Right forelimb (tissue), 1 donor: ENCODE measurements at regions not wholly inside any gene's neighbourhood (a gene's known extent, or its start where the extent isn't known, plus 50 kb on each side); places are given as distances from the start of the nearest gene placed in this dataset.

Experiments
- DNase-seq: peaks from one replicate; pipeline ENCODE4 v3.0.0-alpha.2; 2018

GRCh38 chr1:187092104-187092503 lies 263.4 kb downstream of the PLA2G4A start:
- DNase-seq: no peak

DNA sequence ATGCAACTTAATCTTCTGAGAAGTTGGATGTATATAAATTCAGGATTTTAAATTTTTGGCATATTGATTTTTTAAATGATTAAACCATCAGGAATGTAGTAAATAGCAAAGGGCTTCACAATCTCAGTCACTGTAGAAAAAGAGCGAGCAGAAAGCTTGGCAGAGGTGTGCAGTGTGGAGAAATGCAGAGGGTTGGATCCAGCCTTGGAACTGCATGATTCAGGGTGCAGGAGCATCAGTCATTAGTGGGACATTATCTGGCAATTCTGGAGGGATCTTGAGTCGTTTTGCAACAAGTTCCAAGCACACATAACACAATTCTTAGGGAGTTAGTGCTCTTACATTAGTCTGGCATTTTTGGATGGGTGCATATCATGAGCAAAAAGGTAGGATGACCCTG lies 267.9 kb downstream of the PLA2G4A start:
- no peak for DNase-seq

DNA sequence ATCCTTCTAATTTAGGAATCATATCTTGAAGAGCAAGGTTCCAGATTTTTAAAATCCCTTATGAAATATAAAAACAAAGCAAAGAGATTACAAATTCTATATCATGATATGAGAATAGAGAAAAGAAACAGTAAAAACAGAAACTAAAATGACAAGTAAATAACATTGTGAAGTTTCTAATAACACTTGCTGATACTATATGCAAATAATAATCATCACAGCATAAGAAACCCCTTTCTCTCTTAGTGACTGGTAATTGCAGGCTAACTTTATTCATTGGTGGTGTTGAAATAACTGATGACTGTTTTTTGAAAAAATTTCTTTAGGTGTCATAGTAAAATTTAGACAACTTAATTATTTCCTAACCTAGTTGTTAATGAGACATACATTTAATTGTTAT lies 281.6 kb downstream of the PLA2G4A start:
- DNase-seq: no peak

- DNase-seq: no peak
These were observed 286.0 kb downstream of the PLA2G4A start for GRCh38 chr1:187114792-187115191.

- no peak for DNase-seq
These were observed 292.9 kb downstream of the PLA2G4A start for GRCh38 chr1:187121661-187122060.

GRCh38 chr1:187122566-187122965 lies 293.8 kb downstream of the PLA2G4A start:
- DNase-seq: no peak

DNA sequence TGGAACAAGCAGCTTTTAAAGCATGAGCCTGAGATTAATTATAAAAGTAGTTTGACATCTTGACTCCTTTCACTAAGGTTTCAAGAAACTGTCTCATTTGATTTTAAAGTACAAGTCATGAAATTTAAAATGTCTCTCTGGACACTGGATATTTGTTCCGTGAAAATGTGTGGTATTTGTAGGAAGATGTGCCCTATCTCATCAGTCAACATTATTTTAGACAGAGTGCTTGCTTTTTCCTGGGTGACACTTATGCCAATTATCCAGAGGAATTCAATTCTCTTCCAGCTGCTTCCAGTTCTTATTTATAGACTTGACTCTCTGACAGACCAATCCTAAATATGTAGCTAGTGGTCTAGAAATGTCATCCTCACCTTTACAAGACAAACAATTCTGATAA lies 300.4 kb downstream of the PLA2G4A start:
- no peak for DNase-seq

GRCh38 chr1:187143783-187144182 lies 315.0 kb downstream of the PLA2G4A start:
- DNase-seq: no peak

GRCh38 chr1:187146388-187146787 lies 317.6 kb downstream of the PLA2G4A start:
- DNase-seq: no peak

DNA sequence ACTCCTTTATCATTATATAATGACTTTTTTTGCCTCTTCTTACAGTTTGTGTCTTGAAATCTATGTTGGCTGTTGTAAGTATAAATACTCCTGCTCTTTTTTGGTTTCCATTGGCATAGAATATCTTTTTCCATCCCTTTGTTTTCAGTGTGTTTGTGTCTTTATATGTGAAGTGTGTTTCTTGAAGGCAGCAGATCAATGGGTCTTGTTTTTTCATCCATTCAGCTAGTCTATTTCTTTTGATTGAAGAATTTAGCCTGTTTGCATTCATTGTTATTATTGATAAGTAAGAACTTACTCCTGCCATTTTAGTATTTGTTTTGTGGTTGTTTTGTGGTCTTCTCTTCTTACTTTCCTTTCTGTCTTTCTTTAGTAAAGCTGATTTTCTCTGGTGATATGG lies 322.8 kb downstream of the PLA2G4A start:
- no peak for DNase-seq

GRCh38 chr1:187153047-187153446 lies 324.3 kb downstream of the PLA2G4A start:
- DNase-seq: no peak

- no peak for DNase-seq
These were observed 328.4 kb downstream of the PLA2G4A start for GRCh38 chr1:187157115-187157514.

DNA sequence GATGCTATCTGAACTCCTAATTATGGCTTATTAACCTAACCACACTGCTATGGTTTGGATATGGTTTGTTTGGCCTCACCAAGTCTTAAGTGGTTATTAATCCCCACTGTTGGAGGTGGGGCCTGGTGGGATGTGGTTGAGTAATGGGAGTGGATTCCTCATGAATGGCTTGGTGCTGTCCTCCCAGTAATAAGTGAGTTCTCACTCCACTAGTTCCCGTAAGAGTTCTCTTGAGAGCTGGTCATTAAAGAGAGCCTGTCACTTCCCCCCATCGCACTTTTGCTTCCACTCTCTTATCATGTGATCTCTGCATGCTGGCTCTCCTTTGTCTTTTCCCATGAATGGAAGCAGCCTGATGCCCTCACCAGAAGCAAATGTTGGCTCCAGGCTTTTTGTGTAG lies 328.8 kb downstream of the PLA2G4A start:
- DNase-seq: no peak

- no peak for DNase-seq
These were observed 338.8 kb downstream of the PLA2G4A start for GRCh38 chr1:187167555-187167954.

- DNase-seq: no peak
These were observed 339.5 kb downstream of the PLA2G4A start for GRCh38 chr1:187168297-187168696.

DNA sequence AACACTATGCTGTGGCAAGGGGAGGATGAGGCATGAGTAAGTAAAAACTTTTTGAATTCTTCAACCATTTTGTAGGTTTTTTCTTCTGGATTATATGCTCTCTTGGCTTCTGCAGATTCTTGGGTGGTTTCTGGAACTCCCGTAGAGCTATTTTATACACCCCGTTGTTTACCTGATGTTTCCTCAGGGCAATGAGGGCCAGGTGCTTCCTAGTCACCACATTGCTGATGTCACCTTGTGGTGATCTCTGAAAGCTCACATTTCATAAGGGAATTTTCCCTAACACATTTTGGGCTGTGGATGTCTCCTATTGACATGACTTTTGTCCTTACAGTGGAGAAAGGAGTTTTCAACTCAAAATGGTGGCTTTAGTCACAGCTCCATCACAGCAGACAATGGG lies 356.6 kb downstream of the PLA2G4A start:
- no peak for DNase-seq

DNA sequence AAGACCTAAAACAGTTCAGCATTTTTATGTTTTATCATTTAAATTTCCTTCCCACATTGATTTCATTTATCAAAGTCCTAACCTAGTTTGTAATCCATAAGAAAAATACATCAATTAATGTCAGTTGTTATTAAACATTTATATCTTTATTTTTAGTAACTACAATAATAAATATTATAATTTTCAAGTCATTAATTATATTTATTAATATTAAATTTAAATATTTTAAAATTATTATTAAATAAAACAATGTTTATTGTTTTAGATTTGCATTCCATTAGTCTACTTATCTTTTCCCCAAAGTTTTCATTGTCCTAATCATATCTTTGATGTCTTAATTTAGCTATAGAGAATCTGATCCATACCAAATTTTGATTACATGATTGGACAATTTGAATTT lies 368.9 kb downstream of the PLA2G4A start:
- DNase-seq: no peak

DNA sequence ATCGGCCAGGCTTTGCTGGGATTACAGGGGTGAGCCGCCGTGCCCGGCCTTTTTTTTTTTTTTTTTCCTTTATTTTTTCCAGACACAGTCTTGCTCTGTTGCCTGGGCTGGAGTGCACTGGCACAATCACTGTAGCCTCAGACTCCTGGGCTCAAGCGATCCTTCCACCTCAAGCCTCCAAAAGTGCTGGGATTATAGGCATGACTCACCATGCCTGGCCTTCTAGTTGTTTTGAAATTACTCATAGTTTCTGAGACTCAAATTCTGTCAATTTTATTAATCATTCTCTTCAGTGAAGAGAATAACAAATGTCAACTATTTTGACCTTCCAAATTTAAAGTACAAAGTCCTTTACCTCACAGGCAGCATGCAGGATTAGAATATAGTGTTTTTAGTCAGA lies 374.5 kb downstream of the PLA2G4A start:
- no peak for DNase-seq

GRCh38 chr1:187212377-187212776 lies 383.6 kb downstream of the PLA2G4A start:
- DNase-seq: no peak

GRCh38 chr1:187226396-187226795 lies 397.6 kb downstream of the PLA2G4A start:
- no peak for DNase-seq

GRCh38 chr1:187228790-187229189 lies 400.0 kb downstream of the PLA2G4A start:
- DNase-seq: no peak

- DNase-seq: no peak
These were observed 400.7 kb downstream of the PLA2G4A start for GRCh38 chr1:187229496-187229895.

- no peak for DNase-seq
These were observed 406.0 kb downstream of the PLA2G4A start for GRCh38 chr1:187234706-187235105.

DNA sequence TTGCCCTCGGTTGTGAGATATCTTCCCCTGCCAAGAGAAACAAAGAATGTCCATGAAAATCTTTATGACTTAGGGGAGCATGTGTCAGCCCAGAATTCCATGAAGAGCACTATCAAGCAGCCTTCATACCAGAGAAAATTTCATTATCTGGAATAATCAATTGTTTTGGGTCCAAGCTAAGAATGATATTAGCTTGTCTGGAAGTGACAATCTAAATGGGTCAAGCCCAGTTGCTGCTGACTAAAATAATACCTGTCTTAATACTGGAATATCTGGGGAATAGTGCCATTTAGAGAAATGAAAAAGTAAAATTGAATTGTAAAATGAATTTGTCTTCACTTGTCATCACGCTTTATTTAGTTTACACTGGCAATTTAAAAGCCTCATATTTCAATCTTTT lies 407.4 kb downstream of the PLA2G4A start:
- no peak for DNase-seq

DNA sequence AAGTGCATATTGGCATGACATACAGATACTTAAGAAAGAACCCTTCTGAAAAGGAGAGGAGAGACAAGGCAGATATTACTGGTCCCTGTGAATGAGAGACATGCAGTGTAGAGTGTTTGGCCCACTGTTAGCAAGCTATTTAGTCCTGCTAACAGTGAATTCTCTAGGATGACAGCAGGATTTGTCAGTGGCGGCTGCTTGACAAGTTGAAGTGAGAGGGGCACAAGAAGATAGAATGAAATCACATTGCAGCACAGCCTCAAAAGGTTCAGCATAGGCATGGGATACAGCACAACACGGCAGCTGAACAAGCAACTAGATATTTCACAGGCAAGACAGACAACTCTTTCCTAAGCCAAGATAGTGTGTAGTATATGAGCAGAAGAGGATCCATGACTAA lies 407.9 kb downstream of the PLA2G4A start:
- DNase-seq: no peak

- no peak for DNase-seq
These were observed 408.8 kb downstream of the PLA2G4A start for GRCh38 chr1:187237542-187237941.
